ENCODE measurements at regions not wholly inside any gene's neighbourhood (a gene's known extent, or its start where the extent isn't known, plus 50 kb on each side); places are given as distances from the start of the nearest gene placed in this dataset.

GRCh38 chr2:123415678-123416077 lies 609.4 kb upstream of the CNTNAP5 start:
- H3K27me3 ChIP-seq (ENCODE audit: insufficient read depth), result no peaks in the 10 kb centered on the region
- H3K36me3 ChIP-seq (ENCODE audit: insufficient read depth), result no peaks in the 10 kb centered on the region
- no peak for ATAC-seq
- no peaks in the 10 kb centered on the region for H3K79me2 ChIP-seq (replicated peaks; ENCODE audit: insufficient read depth)
- no peak overlapping the region for H3K4me2 ChIP-seq
- no peak overlapping the region for H3K27ac Mint-ChIP-seq
- peaks cover 3% of the 10 kb centered on the region for H3K27me3 Mint-ChIP-seq (ENCODE audit: insufficient read depth, low read depth, poor library complexity)
- no peaks in the 10 kb centered on the region for H3K4me1 ChIP-seq (ENCODE audit: insufficient read depth)
- H3F3A ChIP-seq (replicated peaks; ENCODE audit: low read depth), result no peaks in the 10 kb centered on the region
- H3K4me3 Mint-ChIP-seq, result no peak overlapping the region
- TF ChIP-seq ZNF462 (CRISPR knock-in tag; IDR thresholded peaks at IDR 0.05) (no peak), CREB1 (CRISPR knock-in tag; IDR thresholded peaks at IDR 0.05; ENCODE audit: low read depth) (no peak), ZNF331 (CRISPR knock-in tag; IDR thresholded peaks at IDR 0.05; ENCODE audit: low read depth) (no peak), NANOG (IDR thresholded peaks at IDR 0.05; ENCODE audit: borderline replicate concordance) (no peak), POLR2AphosphoS5 (IDR thresholded peaks at IDR 0.05; ENCODE audit: low read depth) (no peak), CTCF (conservative IDR thresholded peaks at IDR 0.05; ENCODE audit: low read depth in 2 of 2) (no peak), JUNB (IDR thresholded peaks at IDR 0.05; ENCODE audit: unreplicated experiment) (no peak), EZH2phosphoT487 (IDR thresholded peaks at IDR 0.05; ENCODE audit: unreplicated experiment) (no peak), STAT1 (IDR thresholded peaks at IDR 0.05; ENCODE audit: unreplicated experiment) (no peak), ZNF114 (CRISPR knock-in tag; IDR thresholded peaks at IDR 0.05) (no peak), ETS1 (IDR thresholded peaks at IDR 0.05) (no peak)
- no peaks in the 10 kb centered on the region for H3K9me2 ChIP-seq (ENCODE audit: insufficient read depth)
- H2AFZ ChIP-seq, result no peak overlapping the region
- H4K20me1 ChIP-seq (replicated peaks; ENCODE audit: insufficient read depth), result no peaks in the 10 kb centered on the region
- H3K4me1 Mint-ChIP-seq, result peaks cover 7% of the 10 kb centered on the region
- no peaks in the 10 kb centered on the region; the same call in 2 of the 3 replicates for H3K36me3 Mint-ChIP-seq (ENCODE audit: low read depth)
- H3K9me3 Mint-ChIP-seq, result no peaks in the 10 kb centered on the region
- no peak overlapping the region for H3K27ac ChIP-seq (ENCODE audit: low read depth)
- no peak for DNase-seq (ENCODE audit: low spot score)
- no peak overlapping the region for H3K4me3 ChIP-seq

Measured in GM23338 (cell line).